ENCODE measurements at regions not wholly inside any gene's neighbourhood (a gene's known extent, or its start where the extent isn't known, plus 50 kb on each side); places are given as distances from the start of the nearest gene placed in this dataset.

DNA sequence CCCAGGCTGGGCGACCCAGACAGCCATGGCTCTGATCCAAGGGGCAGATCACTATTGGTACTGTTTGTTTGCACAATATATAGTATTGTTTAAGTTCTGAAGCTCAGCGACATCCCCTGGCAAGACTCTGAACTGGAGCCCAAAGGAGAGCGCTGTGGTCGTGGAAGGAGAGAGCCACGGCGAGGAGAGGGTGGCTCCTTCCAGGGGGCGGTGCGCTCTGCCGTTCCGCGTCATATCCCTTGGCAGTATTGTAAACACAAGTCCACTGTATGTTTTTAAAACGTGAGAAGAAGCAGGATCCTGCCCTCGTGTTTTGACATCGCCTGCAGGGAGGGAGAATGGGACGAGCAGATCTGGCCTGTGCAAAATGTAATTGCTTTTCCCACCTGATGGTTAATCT lies 185.5 kb downstream of the RAB28 start:
- ATAC-seq (ENCODE audit: low FRiP score) (no peak), DNase-seq (ENCODE audit: low spot score) (no peak)
- no peak for TF ChIP-seq CTCF (IDR thresholded peaks at IDR 0.05)

DNA sequence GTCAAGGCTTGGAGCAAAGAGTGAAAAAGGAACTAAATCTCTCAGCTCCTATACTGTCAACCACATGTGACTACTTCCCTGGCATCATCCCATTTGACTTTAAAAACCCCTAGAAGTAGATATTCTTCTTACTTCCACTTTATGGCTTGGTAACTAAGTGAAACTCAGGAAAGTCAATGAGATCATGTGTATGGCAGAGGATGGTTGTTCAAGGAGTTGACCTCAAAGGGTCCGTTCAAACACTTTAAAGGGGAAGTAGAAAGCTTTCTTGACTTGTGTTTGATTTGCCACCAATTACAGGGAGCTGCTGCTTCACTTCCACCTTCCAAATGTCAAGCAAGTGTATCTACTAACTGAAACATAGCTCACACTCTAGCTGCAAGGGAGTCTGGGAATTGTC lies 187.2 kb downstream of the RAB28 start:
- no peak for ATAC-seq (ENCODE audit: low FRiP score)
- DNase-seq (ENCODE audit: low spot score) = no peak
- TF ChIP-seq CTCF (IDR thresholded peaks at IDR 0.05) = no peak

- ATAC-seq (ENCODE audit: low FRiP score) = no peak
These were observed 189.1 kb downstream of the RAB28 start for GRCh38 chr4:13294961-13295605.

GRCh38 chr4:13292372-13292771 lies 191.8 kb downstream of the RAB28 start:
- TF ChIP-seq CTCF (IDR thresholded peaks at IDR 0.05) = no peak
- ATAC-seq (ENCODE audit: low FRiP score) (no peak), DNase-seq (ENCODE audit: low spot score) (no peak)

More at GRCh38 chr4:13294961-13295605, 189.1 kb downstream of the RAB28 start:
- TF ChIP-seq CTCF (IDR thresholded peaks at IDR 0.05) = no peak
- no peak for DNase-seq (ENCODE audit: low spot score)

GRCh38 chr4:13289391-13289790 lies 194.7 kb downstream of the RAB28 start:
- ATAC-seq (ENCODE audit: low FRiP score) (no peak), DNase-seq (ENCODE audit: low spot score) (no peak)
- TF ChIP-seq CTCF (IDR thresholded peaks at IDR 0.05) = no peak

GRCh38 chr4:13285336-13285735 lies 198.8 kb downstream of the RAB28 start:
- no peak for ATAC-seq (ENCODE audit: low FRiP score)

More at GRCh38 chr4:13285336-13285735, 198.8 kb downstream of the RAB28 start:
- DNase-seq (ENCODE audit: low spot score) = no peak
- TF ChIP-seq CTCF (IDR thresholded peaks at IDR 0.05) = no peak
